ENCODE measurements at regions not wholly inside any gene's neighbourhood (a gene's known extent, or its start where the extent isn't known, plus 50 kb on each side); places are given as distances from the start of the nearest gene placed in this dataset.

- no peaks in the 10 kb centered on the region for H3K27me3 ChIP-seq (ENCODE audit: control insufficient read depth, insufficient read depth, low read length)
- H3K36me3 ChIP-seq (ENCODE audit: control insufficient read depth, insufficient read depth, low read length): no peaks in the 10 kb centered on the region
- H3K9ac ChIP-seq (ENCODE audit: low read depth, low read length): no peak overlapping the region
- no peaks in the 10 kb centered on the region for H3K9me3 ChIP-seq (ENCODE audit: control insufficient read depth, insufficient read depth, low read length)
- H3K4me1 ChIP-seq (ENCODE audit: control insufficient read depth, insufficient read depth, low read length): no peaks in the 10 kb centered on the region
- H3K4me3 ChIP-seq (ENCODE audit: low read depth, low read length): no peak overlapping the region
These were observed 98.1 kb upstream of the GRIP1 start for GRCh38 chr12:66776974-66777373.

GRCh38 chr12:66779466-66779865 lies 100.6 kb upstream of the GRIP1 start:
- Histone ChIP-seq H3K36me3 (ENCODE audit: control insufficient read depth, insufficient read depth, low read length) (no peaks in the 10 kb centered on the region), H3K27me3 (ENCODE audit: control insufficient read depth, insufficient read depth, low read length) (no peaks in the 10 kb centered on the region), H3K4me3 (ENCODE audit: low read depth, low read length) (no peak overlapping the region), H3K9ac (ENCODE audit: low read depth, low read length) (no peak overlapping the region), H3K9me3 (ENCODE audit: control insufficient read depth, insufficient read depth, low read length) (no peaks in the 10 kb centered on the region), H3K4me1 (ENCODE audit: control insufficient read depth, insufficient read depth, low read length) (no peaks in the 10 kb centered on the region)

DNA sequence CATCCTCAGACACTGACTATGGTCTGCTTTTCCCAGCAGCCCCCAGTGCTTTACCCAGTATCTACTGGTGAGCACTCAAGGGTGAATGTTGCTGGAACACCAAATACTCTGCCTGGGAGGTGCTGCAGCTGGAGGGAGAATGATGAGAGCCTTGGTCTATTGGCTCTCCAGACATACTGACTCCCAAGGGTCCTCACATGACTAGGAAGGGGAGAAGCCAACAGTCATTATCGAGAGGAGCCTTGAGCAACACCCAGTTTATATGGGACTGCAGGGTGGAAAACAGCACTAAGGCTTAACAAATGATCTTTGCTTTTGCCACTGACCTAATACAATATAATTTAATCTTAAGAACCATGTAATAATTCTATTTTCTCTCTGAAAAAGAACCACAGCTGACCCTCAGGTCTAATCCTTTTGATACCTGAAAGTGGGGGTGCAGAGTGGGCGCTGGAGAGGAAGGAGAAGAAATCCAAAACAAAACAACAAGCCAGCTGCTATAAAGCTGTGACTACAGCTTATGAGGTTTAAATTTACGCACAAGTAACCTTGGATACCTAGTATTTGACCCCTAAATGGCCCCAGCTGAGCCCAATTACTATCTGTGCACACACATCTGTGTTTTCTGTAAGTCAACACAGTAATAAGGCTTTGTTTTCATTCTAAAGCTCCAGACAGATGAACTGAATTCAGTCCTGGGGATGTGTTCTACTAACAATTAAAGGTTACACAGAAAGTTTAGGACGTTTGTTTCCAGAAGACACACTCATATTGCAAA lies 107.8 kb upstream of the GRIP1 start:
- no peaks in the 10 kb centered on the region for H3K4me1 ChIP-seq (ENCODE audit: control insufficient read depth, insufficient read depth, low read length)
- H3K4me3 ChIP-seq (ENCODE audit: low read depth, low read length): no peak overlapping the region
- H3K9me3 ChIP-seq (ENCODE audit: control insufficient read depth, insufficient read depth, low read length): no peaks in the 10 kb centered on the region
- no peaks in the 10 kb centered on the region for H3K36me3 ChIP-seq (ENCODE audit: control insufficient read depth, insufficient read depth, low read length)
- H3K9ac ChIP-seq (ENCODE audit: low read depth, low read length): no peak overlapping the region
- no peaks in the 10 kb centered on the region for H3K27me3 ChIP-seq (ENCODE audit: control insufficient read depth, insufficient read depth, low read length)

GRCh38 chr12:66799551-66799950 lies 120.7 kb upstream of the GRIP1 start:
- Histone ChIP-seq H3K4me3 (ENCODE audit: low read depth, low read length) (no peak overlapping the region), H3K9me3 (ENCODE audit: control insufficient read depth, insufficient read depth, low read length) (no peaks in the 10 kb centered on the region), H3K4me1 (ENCODE audit: control insufficient read depth, insufficient read depth, low read length) (peaks cover 24% of the 10 kb centered on the region), H3K36me3 (ENCODE audit: control insufficient read depth, insufficient read depth, low read length) (no peaks in the 10 kb centered on the region), H3K9ac (ENCODE audit: low read depth, low read length) (no peak overlapping the region), H3K27me3 (ENCODE audit: control insufficient read depth, insufficient read depth, low read length) (peaks cover 3% of the 10 kb centered on the region)

DNA sequence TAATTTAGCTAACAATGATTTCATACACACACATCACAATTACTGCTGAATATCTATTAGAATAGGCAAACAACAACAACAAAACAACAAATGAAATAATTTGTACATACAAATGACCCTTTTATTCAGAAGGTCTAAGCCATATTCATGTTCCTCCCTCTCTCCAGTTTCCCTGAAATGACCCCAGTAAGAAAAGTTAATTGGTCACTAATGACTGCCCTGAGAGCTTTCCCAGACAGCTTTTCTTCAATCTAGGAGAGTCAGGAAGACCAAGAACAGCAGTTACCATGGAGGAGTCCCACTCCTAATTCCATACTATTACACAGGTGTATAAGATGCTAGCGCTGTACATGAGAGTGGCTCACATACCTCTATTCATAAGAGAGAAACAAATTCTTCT lies 121.2 kb upstream of the GRIP1 start:
- no peaks in the 10 kb centered on the region for H3K36me3 ChIP-seq (ENCODE audit: control insufficient read depth, insufficient read depth, low read length)
- H3K4me3 ChIP-seq (ENCODE audit: low read depth, low read length): no peak overlapping the region
- H3K27me3 ChIP-seq (ENCODE audit: control insufficient read depth, insufficient read depth, low read length): peaks cover 3% of the 10 kb centered on the region

DNA sequence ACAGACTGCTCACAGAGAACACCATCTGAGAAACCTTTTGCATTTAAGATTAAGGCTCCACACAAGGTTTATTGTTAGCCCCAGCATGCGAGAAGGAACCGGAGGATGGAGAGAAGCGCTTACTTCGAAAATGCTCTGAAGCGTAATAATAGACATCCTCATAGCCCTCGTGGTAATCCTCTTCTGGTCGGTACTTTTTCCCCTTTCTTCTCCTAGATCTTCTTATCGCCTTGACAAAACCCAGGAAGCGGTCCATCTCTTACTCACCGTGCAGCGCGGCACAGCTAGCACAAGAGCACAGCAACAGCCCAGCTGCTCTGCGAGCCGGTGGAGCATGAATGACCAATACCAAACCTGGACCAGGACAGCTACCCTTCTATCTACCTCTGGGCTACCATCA lies 125.1 kb upstream of the GRIP1 start:
- Histone ChIP-seq H3K9me3 (ENCODE audit: control insufficient read depth, insufficient read depth, low read length) (no peaks in the 10 kb centered on the region), H3K36me3 (ENCODE audit: control insufficient read depth, insufficient read depth, low read length) (no peaks in the 10 kb centered on the region), H3K27me3 (ENCODE audit: control insufficient read depth, insufficient read depth, low read length) (peaks cover 3% of the 10 kb centered on the region), H3K4me3 (ENCODE audit: low read depth, low read length) (peak overlapping the region; percentile 14), H3K4me1 (ENCODE audit: control insufficient read depth, insufficient read depth, low read length) (peaks cover 28% of the 10 kb centered on the region), H3K9ac (ENCODE audit: low read depth, low read length) (no peak overlapping the region)

More for the DNA sequence above, 121.2 kb upstream of the GRIP1 start:
- Histone ChIP-seq H3K9me3 (ENCODE audit: control insufficient read depth, insufficient read depth, low read length) (no peaks in the 10 kb centered on the region), H3K4me1 (ENCODE audit: control insufficient read depth, insufficient read depth, low read length) (peaks cover 28% of the 10 kb centered on the region), H3K9ac (ENCODE audit: low read depth, low read length) (no peak overlapping the region)

- H3K4me3 ChIP-seq (ENCODE audit: low read depth, low read length): no peak overlapping the region
- no peak overlapping the region for H3K9ac ChIP-seq (ENCODE audit: low read depth, low read length)
These were observed 125.7 kb upstream of the GRIP1 start for GRCh38 chr12:66804563-66804974.

DNA sequence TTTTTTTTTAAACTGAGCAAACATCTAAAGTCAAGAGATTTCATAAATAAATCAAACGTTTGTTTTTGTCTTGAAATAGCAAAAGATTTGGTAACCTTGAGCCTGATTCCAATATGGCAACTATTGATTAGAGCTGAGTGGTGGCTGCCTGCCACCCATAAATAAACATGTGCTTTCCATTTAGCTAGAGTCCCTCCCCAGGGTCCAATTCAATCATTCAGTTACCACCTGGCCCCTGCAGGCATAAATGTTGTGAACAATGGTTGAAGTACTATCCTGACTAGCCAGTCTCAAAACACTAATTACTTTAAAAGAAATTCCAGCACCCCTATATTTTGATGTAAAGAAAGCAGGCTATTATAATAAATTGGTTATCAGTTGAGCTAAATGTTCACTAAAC lies 129.7 kb upstream of the GRIP1 start:
- no peaks in the 10 kb centered on the region for H3K9me3 ChIP-seq (ENCODE audit: control insufficient read depth, insufficient read depth, low read length)
- no peak overlapping the region for H3K4me3 ChIP-seq (ENCODE audit: low read depth, low read length)
- H3K4me1 ChIP-seq (ENCODE audit: control insufficient read depth, insufficient read depth, low read length): peaks cover 9% of the 10 kb centered on the region
- no peak overlapping the region for H3K9ac ChIP-seq (ENCODE audit: low read depth, low read length)
- H3K27me3 ChIP-seq (ENCODE audit: control insufficient read depth, insufficient read depth, low read length): peaks cover 1% of the 10 kb centered on the region
- H3K36me3 ChIP-seq (ENCODE audit: control insufficient read depth, insufficient read depth, low read length): no peaks in the 10 kb centered on the region

More at GRCh38 chr12:66804563-66804974, 125.7 kb upstream of the GRIP1 start:
- Histone ChIP-seq H3K27me3 (ENCODE audit: control insufficient read depth, insufficient read depth, low read length) (peaks cover 3% of the 10 kb centered on the region), H3K9me3 (ENCODE audit: control insufficient read depth, insufficient read depth, low read length) (no peaks in the 10 kb centered on the region), H3K36me3 (ENCODE audit: control insufficient read depth, insufficient read depth, low read length) (no peaks in the 10 kb centered on the region), H3K4me1 (ENCODE audit: control insufficient read depth, insufficient read depth, low read length) (peaks cover 21% of the 10 kb centered on the region)

- Histone ChIP-seq H3K36me3 (ENCODE audit: control insufficient read depth, insufficient read depth, low read length) (no peaks in the 10 kb centered on the region), H3K9ac (ENCODE audit: low read depth, low read length) (no peak overlapping the region), H3K9me3 (ENCODE audit: control insufficient read depth, insufficient read depth, low read length) (no peaks in the 10 kb centered on the region), H3K27me3 (ENCODE audit: control insufficient read depth, insufficient read depth, low read length) (no peaks in the 10 kb centered on the region), H3K4me3 (ENCODE audit: low read depth, low read length) (no peak overlapping the region), H3K4me1 (ENCODE audit: control insufficient read depth, insufficient read depth, low read length) (no peaks in the 10 kb centered on the region)
These were observed 134.4 kb upstream of the GRIP1 start for GRCh38 chr12:66813137-66813892.

GRCh38 chr12:66819587-66819986 lies 140.7 kb upstream of the GRIP1 start:
- Histone ChIP-seq H3K9ac (ENCODE audit: low read depth, low read length) (no peak overlapping the region), H3K4me1 (ENCODE audit: control insufficient read depth, insufficient read depth, low read length) (no peaks in the 10 kb centered on the region), H3K9me3 (ENCODE audit: control insufficient read depth, insufficient read depth, low read length) (no peaks in the 10 kb centered on the region), H3K36me3 (ENCODE audit: control insufficient read depth, insufficient read depth, low read length) (no peaks in the 10 kb centered on the region), H3K4me3 (ENCODE audit: low read depth, low read length) (no peak overlapping the region), H3K27me3 (ENCODE audit: control insufficient read depth, insufficient read depth, low read length) (no peaks in the 10 kb centered on the region)

GRCh38 chr12:66822961-66823360 lies 144.1 kb upstream of the GRIP1 start:
- Histone ChIP-seq H3K27me3 (ENCODE audit: control insufficient read depth, insufficient read depth, low read length) (no peaks in the 10 kb centered on the region), H3K4me1 (ENCODE audit: control insufficient read depth, insufficient read depth, low read length) (no peaks in the 10 kb centered on the region), H3K9ac (ENCODE audit: low read depth, low read length) (no peak overlapping the region), H3K4me3 (ENCODE audit: low read depth, low read length) (no peak overlapping the region), H3K36me3 (ENCODE audit: control insufficient read depth, insufficient read depth, low read length) (no peaks in the 10 kb centered on the region), H3K9me3 (ENCODE audit: control insufficient read depth, insufficient read depth, low read length) (no peaks in the 10 kb centered on the region)
